ENCODE measurements at regions not wholly inside any gene's neighbourhood (a gene's known extent, or its start where the extent isn't known, plus 50 kb on each side); places are given as distances from the start of the nearest gene placed in this dataset.
A peak's percentile ranks its signal among the peaks of the same experiment; 100 is the strongest.

DNA sequence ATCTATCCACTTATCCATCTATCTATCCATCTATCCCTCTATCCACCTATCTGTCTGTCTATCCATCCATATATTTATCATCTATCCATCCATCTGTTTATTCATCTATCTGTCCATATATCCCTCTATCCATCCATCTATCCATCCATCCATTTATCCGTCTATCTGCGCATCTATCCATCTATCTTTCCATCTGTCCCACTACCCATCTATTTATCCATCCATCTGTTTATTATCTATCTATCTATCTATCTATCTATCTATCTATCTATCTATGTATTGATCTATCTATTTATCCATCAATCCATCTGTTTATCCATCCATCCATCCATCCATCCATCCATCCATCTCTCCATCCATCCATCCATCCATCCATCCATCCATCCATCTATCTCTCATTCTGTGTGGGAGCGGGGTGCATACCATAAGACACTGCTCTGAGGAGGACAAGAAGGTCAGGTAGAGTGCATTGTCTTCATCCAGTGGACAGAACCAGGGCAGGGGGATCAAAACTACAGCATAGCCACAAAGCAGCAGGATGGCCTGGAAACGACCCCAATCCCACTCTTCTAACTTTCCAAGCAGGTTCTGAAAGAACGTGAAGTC is 53.2 kb upstream of the ENPP6 start:
- peak; percentile 6 for DNase-seq
- peaks cover 17 to 21% of the 10 kb centered on the region in 2 experiments for H3K9me3 Mint-ChIP-seq
- no peak overlapping the region for H2AK5ac ChIP-seq (ENCODE audit: insufficient read length, low read length)
- H4K20me1 ChIP-seq (ENCODE audit: control insufficient read depth, insufficient read depth, insufficient read length), result no peaks in the 10 kb centered on the region
- H3K23me2 ChIP-seq (ENCODE audit: insufficient read length, low read depth, low read length, poor library complexity, severe bottlenecking), result no peaks in the 10 kb centered on the region
- H2AFZ ChIP-seq (ENCODE audit: low read length), result no peak overlapping the region
- H3K36me3 Mint-ChIP-seq (ENCODE audit: insufficient read depth in 1 of 3, low read depth in 3 of 3), result peaks cover 0 to 10% (median 6%) of the 10 kb centered on the region in 3 experiments; a peak in 2 of 7 replicates
- TF ChIP-seq, protein P1, sequence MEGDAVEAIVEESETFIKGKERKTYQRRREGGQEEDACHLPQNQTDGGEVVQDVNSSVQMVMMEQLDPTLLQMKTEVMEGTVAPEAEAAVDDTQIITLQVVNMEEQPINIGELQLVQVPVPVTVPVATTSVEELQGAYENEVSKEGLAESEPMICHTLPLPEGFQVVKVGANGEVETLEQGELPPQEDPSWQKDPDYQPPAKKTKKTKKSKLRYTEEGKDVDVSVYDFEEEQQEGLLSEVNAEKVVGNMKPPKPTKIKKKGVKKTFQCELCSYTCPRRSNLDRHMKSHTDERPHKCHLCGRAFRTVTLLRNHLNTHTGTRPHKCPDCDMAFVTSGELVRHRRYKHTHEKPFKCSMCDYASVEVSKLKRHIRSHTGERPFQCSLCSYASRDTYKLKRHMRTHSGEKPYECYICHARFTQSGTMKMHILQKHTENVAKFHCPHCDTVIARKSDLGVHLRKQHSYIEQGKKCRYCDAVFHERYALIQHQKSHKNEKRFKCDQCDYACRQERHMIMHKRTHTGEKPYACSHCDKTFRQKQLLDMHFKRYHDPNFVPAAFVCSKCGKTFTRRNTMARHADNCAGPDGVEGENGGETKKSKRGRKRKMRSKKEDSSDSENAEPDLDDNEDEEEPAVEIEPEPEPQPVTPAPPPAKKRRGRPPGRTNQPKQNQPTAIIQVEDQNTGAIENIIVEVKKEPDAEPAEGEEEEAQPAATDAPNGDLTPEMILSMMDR (conservative IDR thresholded peaks at IDR 0.05), result no peak
- no peak overlapping the region for H3K4me3 Mint-ChIP-seq
- no peak overlapping the region for H3K9ac ChIP-seq (ENCODE audit: extremely low read depth, insufficient read length, low read length)
- no peak overlapping the region for H2BK20ac ChIP-seq (ENCODE audit: low read depth, low read length, poor library complexity, severe bottlenecking)
- no peak overlapping the region for H3T11ph ChIP-seq (ENCODE audit: low read length)
- no peak overlapping the region for H3K4me2 ChIP-seq (ENCODE audit: insufficient read depth, insufficient read length, low read length)
- peaks cover 9 to 35% of the 10 kb centered on the region in 2 experiments; a peak in 3 of 4 replicates for H3K4me1 Mint-ChIP-seq
- no peak overlapping the region for H4K5ac ChIP-seq (ENCODE audit: insufficient read length, low read depth, low read length)
- no peak overlapping the region for H2BK5ac ChIP-seq (ENCODE audit: insufficient read length, low read length)
- no peak overlapping the region for H3K18ac ChIP-seq (ENCODE audit: insufficient read length, low read depth, low read length)
- no peaks in the 10 kb centered on the region for H3K79me1 ChIP-seq (ENCODE audit: insufficient read depth, low read depth, low read length, poor library complexity, severe bottlenecking)
- H4K91ac ChIP-seq (ENCODE audit: insufficient read length, low read depth, low read length), result no peak overlapping the region
- peaks cover 9% of the 10 kb centered on the region for H3K27me3 Mint-ChIP-seq (ENCODE audit: low read depth)
- H2BK120ac ChIP-seq (ENCODE audit: low read depth, low read length, poor library complexity, severe bottlenecking), result no peak overlapping the region
- H3K27ac ChIP-seq (ENCODE audit: insufficient read length, low read depth, low read length), result no peak overlapping the region
- no peaks in the 10 kb centered on the region for H3K4me1 ChIP-seq (ENCODE audit: insufficient read depth, low read length)
- no peaks in the 10 kb centered on the region for H3K79me2 ChIP-seq (ENCODE audit: insufficient read depth, low read length)
- H2BK15ac ChIP-seq (ENCODE audit: low read depth, low read length), result no peak overlapping the region
- no peak overlapping the region for H3K4ac ChIP-seq (ENCODE audit: low read depth, low read length)
- no CpG with 5 or more reads among the region's 5 CpGs for WGBS (ENCODE audit: extremely low coverage, insufficient read length, low lambda C conversion rate)
- peaks cover 2% of the 10 kb centered on the region for H3K9me3 ChIP-seq (ENCODE audit: control insufficient read depth, low read depth, low read length)
- H3K14ac ChIP-seq (ENCODE audit: insufficient read depth, low read length), result no peak overlapping the region
- H3K27me3 ChIP-seq (ENCODE audit: insufficient read depth, low read length), result no peaks in the 10 kb centered on the region
- H2BK12ac ChIP-seq (ENCODE audit: insufficient read length, low read depth, low read length), result no peak overlapping the region
- no peak overlapping the region for H4K8ac ChIP-seq (replicated peaks; ENCODE audit: insufficient read length, low read depth, low read length)
- no peak overlapping the region for H3K56ac ChIP-seq (ENCODE audit: insufficient read length, low read depth, low read length)
- H3K27ac Mint-ChIP-seq, result no peak overlapping the region
- H3K23ac ChIP-seq (ENCODE audit: insufficient read length, low read depth, low read length), result no peak overlapping the region
